Stimulated activated CD8-positive, alpha-beta memory T cell treated with anti-CD3 and anti-CD28 coated beads, Interleukin-7, amount 100 ng/mL, for 4 hours (primary cell): ENCODE measurements at regions not wholly inside any gene's neighbourhood (a gene's known extent, or its start where the extent isn't known, plus 50 kb on each side); places are given as distances from the start of the nearest gene placed in this dataset.
"Not testable (repeated sequence)": the region's sequence is repeated elsewhere in the genome, so short reads cannot be mapped to it uniquely, and the experiment has no call there.

ENCODE experiments used
- DNase-seq, 2 donors: peaks; one replicate each; pipeline ENCODE4 v3.0.0-alpha.2; 2020; ENCODE audit warnings: low read depth in 2 of 2

DNA sequence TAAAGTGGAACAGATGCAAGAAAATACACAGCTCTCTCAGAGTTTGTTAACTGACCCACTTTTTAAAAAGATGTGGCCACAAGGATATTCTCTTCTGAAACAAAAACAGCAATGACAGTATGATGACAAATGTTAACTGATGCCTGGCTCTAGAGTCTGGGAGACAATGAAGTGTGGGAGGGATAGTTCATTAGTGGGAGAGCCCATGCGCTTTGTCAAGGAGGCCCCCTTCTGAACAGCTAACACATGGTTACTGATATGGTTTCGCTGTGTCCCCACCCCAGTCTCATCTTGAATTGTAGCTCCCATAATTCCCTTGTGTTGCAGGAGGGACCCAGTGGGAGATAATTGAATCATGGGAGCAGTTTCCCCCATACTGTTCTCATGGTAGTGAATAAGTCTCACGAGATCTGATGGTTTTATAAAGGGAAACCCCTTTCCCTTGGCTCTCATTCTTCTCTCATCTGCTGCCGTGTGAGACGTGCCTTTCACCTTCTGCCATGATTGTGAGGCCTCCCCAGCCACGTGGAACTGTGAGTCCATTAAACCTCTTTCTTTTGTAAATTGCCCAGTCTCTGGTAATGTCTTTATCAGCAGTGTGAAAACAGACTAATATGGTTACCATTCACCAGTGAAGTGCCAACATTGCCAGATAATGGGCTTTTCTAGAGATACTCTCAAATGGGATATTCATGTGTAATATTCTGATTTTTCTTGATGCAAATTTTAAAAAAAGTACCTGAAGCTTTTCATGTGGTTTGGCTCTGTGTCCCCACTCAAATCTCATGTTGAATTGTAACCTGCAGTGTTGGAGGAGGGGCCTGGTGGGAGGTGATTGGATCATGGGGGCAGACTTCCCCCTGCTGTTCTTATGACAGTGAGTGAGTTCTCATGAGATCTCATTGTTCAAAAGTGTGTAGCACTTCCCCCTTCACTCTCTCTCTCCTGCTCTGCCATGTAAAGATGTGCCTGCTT is 435.8 kb downstream of the SHISA9 start:
- not testable (repeated sequence) for DNase-seq

- no peak for DNase-seq
Measured at GRCh38 chr16:13338044-13338443, 436.6 kb downstream of the SHISA9 start.

GRCh38 chr16:13342675-13343074 is 441.3 kb downstream of the SHISA9 start:
- DNase-seq, result no peak

GRCh38 chr16:13344001-13344400 is 442.6 kb downstream of the SHISA9 start:
- no peak for DNase-seq

DNA sequence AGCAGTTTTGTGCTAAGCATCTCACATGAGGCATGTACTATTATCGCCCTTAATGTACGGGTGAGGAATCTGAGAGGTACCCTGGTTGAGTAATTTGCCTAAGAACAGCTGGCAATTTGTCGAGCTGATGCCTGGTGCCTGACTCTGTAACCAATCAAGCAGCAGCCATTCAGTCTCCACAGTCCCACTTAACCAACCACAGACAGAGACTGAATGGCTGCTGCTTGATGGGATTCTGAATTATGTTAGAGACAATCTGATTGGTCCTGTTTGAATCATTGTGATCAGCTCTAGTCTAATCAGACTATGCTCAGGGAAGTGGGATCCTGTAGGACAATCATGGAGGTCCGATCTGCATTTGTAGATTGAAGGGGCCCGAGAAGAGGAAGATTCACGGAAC is 447.0 kb downstream of the SHISA9 start:
- no peak for DNase-seq

- no peak for DNase-seq
Measured at GRCh38 chr16:13350000-13350399, 448.6 kb downstream of the SHISA9 start.

DNA sequence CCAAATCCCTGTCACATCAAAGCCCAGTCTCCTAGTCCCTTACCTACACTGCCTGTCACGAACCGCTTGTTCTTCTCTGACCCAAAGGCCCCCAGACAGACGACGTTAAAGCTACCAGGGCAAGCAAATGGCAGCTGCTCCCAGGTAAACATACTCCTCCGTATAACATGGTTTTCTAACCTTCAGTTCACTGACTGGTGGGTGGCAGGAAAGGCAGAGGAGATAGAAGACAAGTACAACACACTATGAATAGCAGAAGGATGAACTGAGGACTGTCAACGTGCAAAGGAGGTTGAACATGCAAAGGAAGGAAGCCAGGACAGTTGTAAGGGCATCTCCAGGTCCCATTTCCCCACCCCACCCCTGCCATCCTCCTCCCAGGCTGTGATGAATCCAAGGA is 449.8 kb downstream of the SHISA9 start:
- no peak for DNase-seq

GRCh38 chr16:13351601-13352217 is 450.3 kb downstream of the SHISA9 start:
- DNase-seq, result no peak

DNA sequence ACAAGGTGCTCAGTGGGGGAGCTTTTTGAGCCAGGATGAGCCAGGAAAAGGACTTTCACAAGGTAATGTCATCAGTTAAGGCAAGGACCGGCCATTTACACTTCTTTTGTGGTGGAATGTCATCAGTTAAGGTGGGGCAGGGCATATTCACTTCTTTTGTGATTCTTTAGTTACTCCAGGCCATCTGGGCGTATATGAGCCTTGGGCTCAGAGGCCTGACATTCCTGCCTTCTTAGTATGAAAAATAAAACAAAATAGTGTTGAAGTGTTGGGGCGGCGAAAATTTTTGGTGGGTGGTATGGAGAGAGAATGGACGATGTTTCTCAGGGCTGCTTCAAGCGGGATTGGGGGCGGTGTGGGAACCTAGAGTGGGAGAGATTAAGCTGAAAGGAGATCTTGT is 451.4 kb downstream of the SHISA9 start:
- DNase-seq, result not testable (repeated sequence)

DNA sequence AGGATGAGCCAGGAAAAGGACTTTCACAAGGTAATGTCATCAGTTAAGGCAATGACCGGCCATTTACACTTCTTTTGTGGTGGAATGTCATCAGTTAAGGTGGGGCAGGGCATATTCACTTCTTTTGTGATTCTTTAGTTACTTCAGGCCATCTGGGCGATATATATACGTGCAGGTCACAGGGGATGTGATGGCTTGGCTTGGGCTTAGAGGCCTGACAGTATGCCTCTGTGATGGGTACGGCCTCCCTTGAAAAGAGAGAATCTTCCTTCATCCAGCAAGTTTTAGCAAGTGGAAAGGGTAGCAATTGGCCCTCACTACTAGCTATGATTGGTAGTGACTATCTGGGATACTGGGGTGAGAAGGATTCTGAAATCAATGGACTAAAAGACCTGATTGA is 456.4 kb downstream of the SHISA9 start:
- DNase-seq, result not testable (repeated sequence)

DNA sequence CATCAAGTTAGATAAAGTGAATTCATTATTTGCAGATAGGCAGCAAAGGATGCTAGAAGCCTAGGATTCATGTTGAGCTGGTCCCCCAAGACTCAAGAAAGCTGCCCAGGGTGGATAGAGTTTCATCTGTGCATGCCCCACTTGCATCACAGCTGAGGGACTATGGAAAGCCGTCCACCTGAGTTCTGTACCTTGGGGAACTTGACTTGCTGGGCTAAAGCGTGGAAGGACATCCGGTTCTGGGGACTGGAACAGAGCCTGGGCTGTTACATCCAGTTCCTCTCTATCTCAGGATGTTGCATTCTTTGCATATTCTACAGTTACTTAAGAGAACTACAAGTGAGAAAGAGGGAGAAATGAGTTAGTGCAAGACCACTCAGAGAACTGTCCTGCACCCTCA is 458.4 kb downstream of the SHISA9 start:
- DNase-seq, result no peak

- no peak for DNase-seq
Measured at GRCh38 chr16:13372421-13372820, 471.0 kb downstream of the SHISA9 start.

GRCh38 chr16:13376174-13376573 is 474.8 kb downstream of the SHISA9 start:
- no peak for DNase-seq

GRCh38 chr16:13377143-13377542 is 475.7 kb downstream of the SHISA9 start:
- DNase-seq, result no peak

- DNase-seq, result no peak
Measured at GRCh38 chr16:13378151-13378550, 476.8 kb downstream of the SHISA9 start.

GRCh38 chr16:13379266-13379665 is 477.9 kb downstream of the SHISA9 start:
- DNase-seq, result no peak

DNA sequence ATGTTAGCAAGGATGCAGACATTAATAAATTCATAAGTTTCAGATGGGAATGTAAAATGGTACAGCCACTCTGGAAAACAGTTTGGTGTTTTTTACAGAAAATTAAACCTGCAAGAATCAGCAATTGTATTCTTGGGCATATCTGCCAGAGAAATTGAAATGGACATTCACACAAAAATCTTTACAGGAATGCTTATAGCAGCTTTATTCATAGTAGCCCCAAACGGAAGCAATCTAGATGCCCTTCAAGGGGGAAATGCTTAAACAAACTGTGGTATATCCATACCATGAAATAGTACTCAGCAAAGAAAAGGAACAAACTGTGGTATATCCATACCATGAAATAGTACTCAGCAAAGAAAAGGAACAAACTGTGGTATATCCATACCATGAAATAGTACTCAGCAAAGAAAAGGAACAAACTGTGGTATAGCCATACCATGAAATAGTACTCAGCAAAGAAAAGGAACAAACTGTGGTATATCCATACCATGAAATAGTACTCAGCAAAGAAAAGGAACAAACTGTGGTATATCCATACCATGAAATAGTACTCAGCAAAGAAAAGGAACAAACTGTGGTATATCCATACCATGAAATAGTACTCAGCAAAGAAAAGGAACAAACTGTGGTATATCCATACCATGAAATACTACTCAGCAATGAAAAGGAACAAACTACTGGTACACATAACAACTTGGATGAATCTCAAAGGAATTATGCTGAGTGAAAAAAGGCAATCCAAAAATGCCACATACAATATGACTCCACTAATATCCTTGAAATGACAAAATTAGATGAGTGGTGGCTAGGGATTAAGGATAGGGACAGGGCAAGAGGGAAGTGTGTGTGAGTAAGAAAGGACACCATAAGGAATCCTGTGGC is 484.0 kb downstream of the SHISA9 start:
- DNase-seq, result not testable (repeated sequence)

- no peak for DNase-seq
Measured at GRCh38 chr16:13390093-13390985, 488.9 kb downstream of the SHISA9 start.

- DNase-seq, result no peak
Measured at GRCh38 chr16:13390986-13391305, 489.5 kb downstream of the SHISA9 start.

DNA sequence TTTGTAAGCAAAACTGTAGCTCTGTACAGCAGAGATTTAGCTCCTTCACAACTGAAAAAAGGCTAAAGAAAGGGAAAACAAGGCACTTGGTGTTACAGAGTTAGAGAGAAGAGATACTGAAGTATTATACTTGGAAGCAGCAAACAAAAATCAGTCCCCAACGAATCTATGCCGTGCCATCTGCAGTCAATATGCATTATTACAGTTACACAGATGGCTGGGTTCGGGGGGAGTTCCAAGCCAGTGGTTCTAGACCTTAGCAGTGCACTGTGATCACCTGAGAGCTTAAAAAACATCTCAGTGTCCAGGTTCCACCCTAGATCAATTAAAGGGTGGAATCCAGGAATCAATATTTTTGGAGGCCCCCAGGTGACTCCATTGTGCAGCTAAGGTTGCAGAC is 489.9 kb downstream of the SHISA9 start:
- DNase-seq, result no peak

DNA sequence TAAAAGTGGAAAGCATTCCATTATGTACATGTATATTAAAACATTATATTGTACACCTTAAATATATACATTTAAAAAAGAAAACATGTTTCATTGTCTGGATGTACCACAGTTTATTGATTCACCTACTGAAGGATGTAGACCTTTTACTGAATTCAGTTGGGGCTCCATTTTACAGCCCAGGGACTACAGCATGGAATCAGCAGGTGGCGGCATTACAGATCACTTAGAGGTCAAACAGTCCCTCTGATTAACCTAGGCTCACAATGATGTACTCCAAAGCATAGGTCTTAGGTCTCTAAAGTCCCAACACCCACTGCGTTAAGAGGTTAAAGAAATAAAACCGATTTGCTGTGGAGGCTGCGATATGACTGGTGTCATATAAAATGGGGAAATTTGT is 490.9 kb downstream of the SHISA9 start:
- no peak for DNase-seq
